ENCODE measurements at regions not wholly inside any gene's neighbourhood (a gene's known extent, or its start where the extent isn't known, plus 50 kb on each side); places are given as distances from the start of the nearest gene placed in this dataset.

DNA sequence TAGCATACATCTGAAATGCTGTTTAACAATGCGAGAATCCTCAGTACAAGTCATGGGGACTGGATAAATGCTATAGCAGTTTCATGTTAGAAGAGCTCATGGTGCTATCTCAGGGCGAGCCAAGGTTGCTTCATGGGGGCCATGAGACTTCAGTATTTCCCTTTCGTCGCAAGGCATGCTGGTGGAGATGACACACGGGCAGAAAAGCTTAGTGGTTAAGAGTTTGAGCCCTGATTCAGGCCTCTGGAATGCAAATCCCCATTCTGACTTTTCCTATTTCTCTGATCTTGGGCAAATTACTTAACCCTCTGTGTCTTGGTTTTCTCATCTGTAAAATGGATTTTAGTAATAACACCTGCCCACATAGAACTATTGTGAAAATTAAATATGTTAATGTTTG lies 57.4 kb upstream of the EPHA4 start:
- CTCF ChIA-PET (ENCODE audit: low intra/inter-chr PET ratio, low total read pairs) = no interaction called here
- Histone ChIP-seq H3K4me2 (ENCODE audit: low read depth, low read length) (no peak overlapping the region), H3K4me3 (replicated peaks in 1 of 3; ENCODE audit: insufficient read depth in 1 of 3, low read depth in 2 of 3, low read length in 3 of 3) (no peak overlapping the region), H2AFZ (ENCODE audit: low read length) (no peak overlapping the region), H3K9me3 (ENCODE audit: low read length) (no peaks in the 10 kb centered on the region), H3K4me1 (ENCODE audit: insufficient read depth, low read length) (no peaks in the 10 kb centered on the region), H3K27me3 (ENCODE audit: control insufficient read depth in 1 of 2, insufficient read depth in 2 of 2, low read length in 2 of 2) (no peaks in the 10 kb centered on the region), H3K36me3 (replicated peaks in 1 of 2; ENCODE audit: control insufficient read depth in 1 of 2, insufficient read depth in 2 of 2, low read length in 2 of 2) (no peaks in the 10 kb centered on the region), H3K27ac (ENCODE audit: extremely low read length, insufficient read depth, low read length) (no peak overlapping the region), H3K79me2 (ENCODE audit: insufficient read depth, low read length) (no peaks in the 10 kb centered on the region), H4K20me1 (ENCODE audit: insufficient read depth, low read length) (no peaks in the 10 kb centered on the region), H3K9ac (ENCODE audit: insufficient read depth, low read depth, low read length) (no peak overlapping the region)
- BruUV-seq (replicated peaks) = no TSS peak
- POLR2A ChIA-PET = no interaction called here
- in situ Hi-C loops (cut with HindIII; ENCODE audit: extremely low pct_ligation_motif_present, low pct_unique_long_range_greater_than_20kb) = no loop called here
- TF ChIP-seq ZFP37 (CRISPR knock-in tag; IDR thresholded peaks at IDR 0.05; ENCODE audit: borderline replicate concordance) (no peak), ZNF678 (CRISPR knock-in tag; IDR thresholded peaks at IDR 0.05) (no peak), ZNF180 (CRISPR knock-in tag; IDR thresholded peaks at IDR 0.05; ENCODE audit: borderline replicate concordance, low read depth) (no peak), ZNF350 (CRISPR knock-in tag; IDR thresholded peaks at IDR 0.05; ENCODE audit: borderline replicate concordance, low read depth) (no peak), ZNF674 (CRISPR knock-in tag; IDR thresholded peaks at IDR 0.05; ENCODE audit: low read depth) (no peak), ZNF747 (CRISPR knock-in tag; IDR thresholded peaks at IDR 0.05; ENCODE audit: borderline replicate concordance) (no peak), SP1 (IDR thresholded peaks at IDR 0.05) (no peak), SP1 (CRISPR knock-in tag; IDR thresholded peaks at IDR 0.05) (no peak), NCOA2 (CRISPR knock-in tag; IDR thresholded peaks at IDR 0.05) (no peak), ZNF292 (CRISPR knock-in tag; IDR thresholded peaks at IDR 0.05; ENCODE audit: borderline replicate concordance, low read depth) (no peak), KDM5B (CRISPR knock-in tag; IDR thresholded peaks at IDR 0.05; ENCODE audit: borderline replicate concordance) (no peak), HMG20A (CRISPR knock-in tag; IDR thresholded peaks at IDR 0.05; ENCODE audit: borderline replicate concordance) (no peak), MEF2D (CRISPR knock-in tag; IDR thresholded peaks at IDR 0.05) (no peak), AHR (CRISPR knock-in tag; IDR thresholded peaks at IDR 0.05) (no peak), CBFB (CRISPR knock-in tag; IDR thresholded peaks at IDR 0.05) (no peak), POLR2A (IDR thresholded peaks at IDR 0.05; ENCODE audit: insufficient read depth in 1 of 2, low read depth in 2 of 2, low read length in 2 of 2) (no peak), ZNF83 (CRISPR knock-in tag; IDR thresholded peaks at IDR 0.05; ENCODE audit: borderline replicate concordance) (no peak), ZSCAN21 (CRISPR knock-in tag; IDR thresholded peaks at IDR 0.05; ENCODE audit: borderline replicate concordance) (no peak), ZNF510 (CRISPR knock-in tag; IDR thresholded peaks at IDR 0.05; ENCODE audit: low read depth) (no peak)
- TF ChIP-seq, protein P1, sequence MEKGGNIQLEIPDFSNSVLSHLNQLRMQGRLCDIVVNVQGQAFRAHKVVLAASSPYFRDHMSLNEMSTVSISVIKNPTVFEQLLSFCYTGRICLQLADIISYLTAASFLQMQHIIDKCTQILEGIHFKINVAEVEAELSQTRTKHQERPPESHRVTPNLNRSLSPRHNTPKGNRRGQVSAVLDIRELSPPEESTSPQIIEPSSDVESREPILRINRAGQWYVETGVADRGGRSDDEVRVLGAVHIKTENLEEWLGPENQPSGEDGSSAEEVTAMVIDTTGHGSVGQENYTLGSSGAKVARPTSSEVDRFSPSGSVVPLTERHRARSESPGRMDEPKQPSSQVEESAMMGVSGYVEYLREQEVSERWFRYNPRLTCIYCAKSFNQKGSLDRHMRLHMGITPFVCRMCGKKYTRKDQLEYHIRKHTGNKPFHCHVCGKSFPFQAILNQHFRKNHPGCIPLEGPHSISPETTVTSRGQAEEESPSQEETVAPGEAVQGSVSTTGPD (CRISPR knock-in tag; IDR thresholded peaks at IDR 0.05) = no peak
- DNase-seq (ENCODE audit: low spot score) (no peak), FAIRE-seq (no peak), ATAC-seq (no peak)
- 2% methylated on average over 5 of the region's 5 CpGs for WGBS (ENCODE audit: low lambda C conversion rate)
- intact Hi-C loops (cut with micrococcal nuclease; ENCODE audit: unreplicated experiment) = no loop called here

All from HepG2 (cell line).